GM15510 (cell line): ENCODE measurements at regions not wholly inside any gene's neighbourhood (a gene's known extent, or its start where the extent isn't known, plus 50 kb on each side); places are given as distances from the start of the nearest gene placed in this dataset.

ENCODE experiments used
- POLR2A ChIP-seq: IDR thresholded peaks from 3 replicates; pipeline ENCODE4 v1.6.1; 2011; ENCODE audit warnings: borderline replicate concordance; ENCODE audit not compliant: insufficient read length; ENCODE audit errors: extremely low read depth

GRCh38 chr5:125756456-125756855, 666.8 kb upstream of the GRAMD2B start:
- no peak for TF ChIP-seq POLR2A

- TF ChIP-seq POLR2A = no peak
These were observed 656.5 kb upstream of the GRAMD2B start for GRCh38 chr5:125766706-125767105.

- TF ChIP-seq POLR2A = no peak
These were observed 647.3 kb upstream of the GRAMD2B start for GRCh38 chr5:125775896-125776295.

GRCh38 chr5:125776656-125777139, 646.5 kb upstream of the GRAMD2B start:
- no peak for TF ChIP-seq POLR2A

GRCh38 chr5:125778791-125779190, 644.4 kb upstream of the GRAMD2B start:
- TF ChIP-seq POLR2A = no peak

- no peak for TF ChIP-seq POLR2A
These were observed 637.8 kb upstream of the GRAMD2B start for GRCh38 chr5:125785407-125785806.

- no peak for TF ChIP-seq POLR2A
These were observed 637.2 kb upstream of the GRAMD2B start for GRCh38 chr5:125786021-125786420.

GRCh38 chr5:125793470-125793869, 629.7 kb upstream of the GRAMD2B start:
- TF ChIP-seq POLR2A = no peak

GRCh38 chr5:125794922-125795321, 628.3 kb upstream of the GRAMD2B start:
- TF ChIP-seq POLR2A = no peak

- no peak for TF ChIP-seq POLR2A
These were observed 624.9 kb upstream of the GRAMD2B start for GRCh38 chr5:125798307-125798706.

- TF ChIP-seq POLR2A = no peak
These were observed 610.6 kb upstream of the GRAMD2B start for GRCh38 chr5:125812651-125813050.

GRCh38 chr5:125813221-125813974, 609.8 kb upstream of the GRAMD2B start:
- no peak for TF ChIP-seq POLR2A

- no peak for TF ChIP-seq POLR2A
These were observed 609.1 kb upstream of the GRAMD2B start for GRCh38 chr5:125814119-125814518.

- no peak for TF ChIP-seq POLR2A
These were observed 599.6 kb upstream of the GRAMD2B start for GRCh38 chr5:125823572-125823971.

- TF ChIP-seq POLR2A = no peak
These were observed 597.0 kb upstream of the GRAMD2B start for GRCh38 chr5:125826214-125826613.

- TF ChIP-seq POLR2A = no peak
These were observed 593.9 kb upstream of the GRAMD2B start for GRCh38 chr5:125829349-125829748.

GRCh38 chr5:125833398-125833797, 589.8 kb upstream of the GRAMD2B start:
- no peak for TF ChIP-seq POLR2A

GRCh38 chr5:125834438-125835115, 588.6 kb upstream of the GRAMD2B start:
- TF ChIP-seq POLR2A = no peak
